GM06990 (cell line): ENCODE measurements at regions not wholly inside any gene's neighbourhood (a gene's known extent, or its start where the extent isn't known, plus 50 kb on each side); places are given as distances from the start of the nearest gene placed in this dataset.

Experiments used
- DNase-seq: peaks from one replicate; pipeline ENCODE4 v3.0.0-alpha.2; 2011; ENCODE audit not compliant: insufficient read length; ENCODE audit errors: extremely low read depth
- H3K27me3 ChIP-seq: replicated peaks from 2 replicates; pipeline ENCODE4 v1.6.0; 2011; ENCODE audit warnings: low read length; ENCODE audit not compliant: control insufficient read depth, insufficient read depth
- H3K36me3 ChIP-seq: 2 replicates; pipeline ENCODE4 v1.5.1; 2011; ENCODE audit warnings: low read length; ENCODE audit not compliant: control insufficient read depth, insufficient read depth
- H3K4me3 ChIP-seq: replicated peaks from 2 replicates; pipeline ENCODE4 v1.5.1; 2011; ENCODE audit warnings: low read depth, mild to moderate bottlenecking, control low read depth, low read length
- CTCF ChIP-seq: IDR thresholded peaks from 2 replicates; pipeline ENCODE4 v1.5.1; 2011; ENCODE audit warnings: low read length, control low read depth, mild to moderate bottlenecking, inconsistent platforms; ENCODE audit not compliant: insufficient read depth, poor library complexity, severe bottlenecking

GRCh38 chr2:180709392-180710145 lies 270.8 kb upstream of the UBE2E3 start:
- Histone ChIP-seq H3K36me3 (no peaks in the 10 kb centered on the region), H3K4me3 (no peak overlapping the region), H3K27me3 (no peaks in the 10 kb centered on the region)
- no peak for DNase-seq
- no peak for TF ChIP-seq CTCF

- TF ChIP-seq CTCF = no peak
- Histone ChIP-seq H3K4me3 (no peak overlapping the region), H3K36me3 (no peaks in the 10 kb centered on the region), H3K27me3 (no peaks in the 10 kb centered on the region)
- DNase-seq = no peak
Measured at GRCh38 chr2:180707884-180708205, 272.6 kb upstream of the UBE2E3 start.

GRCh38 chr2:180707175-180707883 lies 273.1 kb upstream of the UBE2E3 start:
- TF ChIP-seq CTCF = no peak
- DNase-seq = no peak
- Histone ChIP-seq H3K4me3 (no peak overlapping the region), H3K36me3 (no peaks in the 10 kb centered on the region), H3K27me3 (no peaks in the 10 kb centered on the region)

DNA sequence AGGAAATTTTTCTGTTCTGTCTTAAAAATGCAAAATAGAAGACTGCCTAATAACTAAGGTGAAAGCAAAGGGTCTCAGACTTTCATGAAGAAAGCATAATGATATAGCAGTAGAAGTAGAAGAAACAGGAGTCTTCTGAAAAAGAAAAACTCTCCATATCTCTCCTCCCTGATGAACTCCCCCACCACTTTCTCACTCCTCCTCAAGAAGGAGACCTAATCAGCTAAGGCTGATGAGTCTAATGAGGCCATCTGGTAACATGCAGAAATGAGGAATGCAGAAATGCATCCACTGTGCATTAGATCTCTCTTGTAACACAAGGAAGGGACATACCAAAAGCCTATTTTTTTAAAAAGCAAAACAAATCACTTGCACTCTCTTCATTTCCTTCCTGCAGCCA lies 273.7 kb upstream of the UBE2E3 start:
- Histone ChIP-seq H3K4me3 (no peak overlapping the region), H3K27me3 (no peaks in the 10 kb centered on the region), H3K36me3 (no peaks in the 10 kb centered on the region)
- DNase-seq = no peak
- no peak for TF ChIP-seq CTCF

- Histone ChIP-seq H3K4me3 (no peak overlapping the region), H3K27me3 (no peaks in the 10 kb centered on the region), H3K36me3 (no peaks in the 10 kb centered on the region)
- no peak for TF ChIP-seq CTCF
- no peak for DNase-seq
Measured at GRCh38 chr2:180705551-180705950, 274.9 kb upstream of the UBE2E3 start.
